ENCODE measurements at regions not wholly inside any gene's neighbourhood (a gene's known extent, or its start where the extent isn't known, plus 50 kb on each side); places are given as distances from the start of the nearest gene placed in this dataset.

DNA sequence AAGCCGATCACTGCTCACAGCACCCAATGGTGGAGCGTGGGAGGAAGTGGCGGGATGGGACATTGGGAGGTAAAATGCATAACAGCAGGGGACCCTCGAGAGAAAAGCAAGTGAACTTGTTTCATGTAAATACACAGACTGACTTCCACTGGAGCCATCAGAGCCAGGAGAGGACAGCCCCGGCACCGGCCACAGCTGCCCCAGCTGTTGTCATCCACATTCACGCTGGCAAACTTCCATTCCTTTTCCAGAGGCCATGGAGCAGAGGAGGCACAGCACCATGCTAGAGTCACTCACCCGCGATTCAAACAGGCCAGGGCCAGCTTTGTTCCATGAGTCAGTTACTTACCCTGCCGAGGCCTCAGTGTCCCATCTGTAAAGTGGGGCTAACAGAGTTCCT is 610.9 kb upstream of the SALL3 start (continued):
- TF ChIP-seq MTA1 (CRISPR knock-in tag; IDR thresholded peaks at IDR 0.05; ENCODE audit: borderline replicate concordance): no peak
- no peak for TF ChIP-seq ZNF343 (CRISPR knock-in tag; IDR thresholded peaks at IDR 0.05)

DNA sequence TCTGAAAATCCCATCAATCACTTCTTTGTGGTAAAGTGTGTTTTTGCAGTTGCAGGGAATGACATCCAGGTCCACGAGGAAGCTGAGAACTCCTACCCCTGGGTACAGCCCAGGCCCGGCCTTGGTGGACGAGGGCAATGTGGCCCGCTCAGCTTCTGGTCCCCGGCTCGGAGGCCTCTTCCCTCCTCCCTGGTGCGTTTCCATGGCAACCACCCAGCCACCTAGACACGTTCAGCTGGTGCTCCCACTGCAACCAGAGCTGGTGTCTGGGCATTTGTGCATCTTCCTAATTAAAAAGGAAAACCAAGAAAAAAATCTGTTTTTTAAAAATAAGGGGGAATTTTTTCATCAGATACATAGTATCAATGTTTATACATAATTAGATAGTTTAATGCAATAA is 603.6 kb upstream of the SALL3 start:
- DNase-seq (ENCODE audit: low spot score) (no peak), ATAC-seq (no peak), FAIRE-seq (no peak)
- POLR2A ChIA-PET: no interaction called here
- CTCF ChIA-PET (ENCODE audit: low intra/inter-chr PET ratio, low total read pairs): no interaction called here
- Histone ChIP-seq H3K27me3 (ENCODE audit: control insufficient read depth in 1 of 2, insufficient read depth in 2 of 2, low read length in 2 of 2) (peaks cover 0 to 8% of the 10 kb centered on the region in 2 experiments; a peak in 2 of 5 replicates), H3K4me1 (ENCODE audit: insufficient read depth, low read length) (no peaks in the 10 kb centered on the region), H3K4me2 (ENCODE audit: low read depth, low read length) (no peak overlapping the region), H3K9ac (ENCODE audit: insufficient read depth, low read depth, low read length) (no peak overlapping the region), H3K4me3 (replicated peaks in 1 of 3; ENCODE audit: insufficient read depth in 1 of 3, low read depth in 2 of 3, low read length in 3 of 3) (no peak overlapping the region), H2AFZ (ENCODE audit: low read length) (no peak overlapping the region), H4K20me1 (ENCODE audit: insufficient read depth, low read length) (no peaks in the 10 kb centered on the region), H3K27ac (ENCODE audit: extremely low read length, insufficient read depth, low read length) (no peak overlapping the region), H3K79me2 (ENCODE audit: insufficient read depth, low read length) (no peaks in the 10 kb centered on the region), H3K9me3 (ENCODE audit: low read length) (peaks cover 12% of the 10 kb centered on the region; the same call in 1 of the 2 replicates), H3K36me3 (replicated peaks in 1 of 2; ENCODE audit: control insufficient read depth in 1 of 2, insufficient read depth in 2 of 2, low read length in 2 of 2) (no peaks in the 10 kb centered on the region)
- no TSS peak for BruUV-seq (replicated peaks)
- TF ChIP-seq, protein P1, sequence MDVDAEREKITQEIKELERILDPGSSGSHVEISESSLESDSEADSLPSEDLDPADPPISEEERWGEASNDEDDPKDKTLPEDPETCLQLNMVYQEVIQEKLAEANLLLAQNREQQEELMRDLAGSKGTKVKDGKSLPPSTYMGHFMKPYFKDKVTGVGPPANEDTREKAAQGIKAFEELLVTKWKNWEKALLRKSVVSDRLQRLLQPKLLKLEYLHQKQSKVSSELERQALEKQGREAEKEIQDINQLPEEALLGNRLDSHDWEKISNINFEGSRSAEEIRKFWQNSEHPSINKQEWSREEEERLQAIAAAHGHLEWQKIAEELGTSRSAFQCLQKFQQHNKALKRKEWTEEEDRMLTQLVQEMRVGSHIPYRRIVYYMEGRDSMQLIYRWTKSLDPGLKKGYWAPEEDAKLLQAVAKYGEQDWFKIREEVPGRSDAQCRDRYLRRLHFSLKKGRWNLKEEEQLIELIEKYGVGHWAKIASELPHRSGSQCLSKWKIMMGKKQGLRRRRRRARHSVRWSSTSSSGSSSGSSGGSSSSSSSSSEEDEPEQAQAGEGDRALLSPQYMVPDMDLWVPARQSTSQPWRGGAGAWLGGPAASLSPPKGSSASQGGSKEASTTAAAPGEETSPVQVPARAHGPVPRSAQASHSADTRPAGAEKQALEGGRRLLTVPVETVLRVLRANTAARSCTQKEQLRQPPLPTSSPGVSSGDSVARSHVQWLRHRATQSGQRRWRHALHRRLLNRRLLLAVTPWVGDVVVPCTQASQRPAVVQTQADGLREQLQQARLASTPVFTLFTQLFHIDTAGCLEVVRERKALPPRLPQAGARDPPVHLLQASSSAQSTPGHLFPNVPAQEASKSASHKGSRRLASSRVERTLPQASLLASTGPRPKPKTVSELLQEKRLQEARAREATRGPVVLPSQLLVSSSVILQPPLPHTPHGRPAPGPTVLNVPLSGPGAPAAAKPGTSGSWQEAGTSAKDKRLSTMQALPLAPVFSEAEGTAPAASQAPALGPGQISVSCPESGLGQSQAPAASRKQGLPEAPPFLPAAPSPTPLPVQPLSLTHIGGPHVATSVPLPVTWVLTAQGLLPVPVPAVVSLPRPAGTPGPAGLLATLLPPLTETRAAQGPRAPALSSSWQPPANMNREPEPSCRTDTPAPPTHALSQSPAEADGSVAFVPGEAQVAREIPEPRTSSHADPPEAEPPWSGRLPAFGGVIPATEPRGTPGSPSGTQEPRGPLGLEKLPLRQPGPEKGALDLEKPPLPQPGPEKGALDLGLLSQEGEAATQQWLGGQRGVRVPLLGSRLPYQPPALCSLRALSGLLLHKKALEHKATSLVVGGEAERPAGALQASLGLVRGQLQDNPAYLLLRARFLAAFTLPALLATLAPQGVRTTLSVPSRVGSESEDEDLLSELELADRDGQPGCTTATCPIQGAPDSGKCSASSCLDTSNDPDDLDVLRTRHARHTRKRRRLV (CRISPR knock-in tag; IDR thresholded peaks at IDR 0.05): no peak
- TF ChIP-seq ZNF678 (CRISPR knock-in tag; IDR thresholded peaks at IDR 0.05) (no peak), ZZZ3 (CRISPR knock-in tag; IDR thresholded peaks at IDR 0.05; ENCODE audit: borderline replicate concordance) (no peak), RFX1 (IDR thresholded peaks at IDR 0.05) (peak; percentile 12; the same call in 1 of the 2 replicates)
- in situ Hi-C loops (cut with HindIII; ENCODE audit: extremely low pct_ligation_motif_present, low pct_unique_long_range_greater_than_20kb) (no loop called here), intact Hi-C loops (cut with micrococcal nuclease; ENCODE audit: unreplicated experiment) (no loop called here)
- 0% methylated on average over 1 of the region's 8 CpGs for WGBS (ENCODE audit: low lambda C conversion rate)

Measured in HepG2 (cell line).